Stimulated activated CD8-positive, alpha-beta memory T cell treated with anti-CD3 and anti-CD28 coated beads, Interleukin-15, amount 100 ng/mL, for 48 hours (primary cell): ENCODE measurements at regions not wholly inside any gene's neighbourhood (a gene's known extent, or its start where the extent isn't known, plus 50 kb on each side); places are given as distances from the start of the nearest gene placed in this dataset.

Experiments used
- DNase-seq, 2 donors: peaks; one replicate each; pipeline ENCODE4 v3.0.0-alpha.2; 2020; ENCODE audit warnings: low read depth in 2 of 2

GRCh38 chr7:1286946-1287645, 54.4 kb downstream of the UNCX start:
- no peak for DNase-seq

GRCh38 chr7:1287752-1288201, 55.1 kb downstream of the UNCX start:
- no peak for DNase-seq

- DNase-seq: no peak
These were observed 55.8 kb downstream of the UNCX start for GRCh38 chr7:1288390-1288995.

- no peak for DNase-seq
These were observed 56.4 kb downstream of the UNCX start for GRCh38 chr7:1288996-1289551.

- no peak for DNase-seq
These were observed 57.0 kb downstream of the UNCX start for GRCh38 chr7:1289666-1290025.

- no peak for DNase-seq
These were observed 57.5 kb downstream of the UNCX start for GRCh38 chr7:1290026-1290678.

GRCh38 chr7:1290679-1291356, 58.1 kb downstream of the UNCX start:
- no peak for DNase-seq

- no peak for DNase-seq
These were observed 58.7 kb downstream of the UNCX start for GRCh38 chr7:1291357-1291689.

- no peak for DNase-seq
These were observed 59.4 kb downstream of the UNCX start for GRCh38 chr7:1291845-1292765.

- DNase-seq: no peak
These were observed 60.5 kb downstream of the UNCX start for GRCh38 chr7:1292972-1293830.

- no peak for DNase-seq
These were observed 61.3 kb downstream of the UNCX start for GRCh38 chr7:1293950-1294411.

- no peak for DNase-seq
These were observed 63.2 kb downstream of the UNCX start for GRCh38 chr7:1295776-1296355.

GRCh38 chr7:1296356-1296981, 63.8 kb downstream of the UNCX start:
- DNase-seq: no peak

- no peak for DNase-seq
These were observed 64.6 kb downstream of the UNCX start for GRCh38 chr7:1297017-1297960.

GRCh38 chr7:1298051-1298930, 65.6 kb downstream of the UNCX start:
- DNase-seq: no peak

GRCh38 chr7:1298931-1299885, 66.5 kb downstream of the UNCX start:
- DNase-seq: no peak
